ENCODE measurements at regions not wholly inside any gene's neighbourhood (a gene's known extent, or its start where the extent isn't known, plus 50 kb on each side); places are given as distances from the start of the nearest gene placed in this dataset.
A peak's percentile ranks its signal among the peaks of the same experiment; 100 is the strongest.

- Histone ChIP-seq H3K4me2 (ENCODE audit: low read length) (no peak overlapping the region), H3K79me2 (ENCODE audit: insufficient read depth, low read length) (no peaks in the 10 kb centered on the region), H3K36me3 (ENCODE audit: insufficient read depth, low read length) (no peaks in the 10 kb centered on the region), H4K20me1 (ENCODE audit: insufficient read depth, low read length) (no peaks in the 10 kb centered on the region), H3K9ac (ENCODE audit: low read length) (no peak overlapping the region), H3K27me3 (ENCODE audit: insufficient read depth, low read length) (no peaks in the 10 kb centered on the region), H2AFZ (ENCODE audit: low read depth, low read length) (no peak overlapping the region), H3K4me3 (ENCODE audit: insufficient read depth, low read depth, low read length) (no peak overlapping the region), H3K27ac (ENCODE audit: low read depth, low read length) (no peak overlapping the region), H3K9me3 (ENCODE audit: insufficient read depth, low read depth, low read length) (no peaks in the 10 kb centered on the region), H3K4me1 (ENCODE audit: insufficient read depth, low read length) (peaks cover 20% of the 10 kb centered on the region)
- Mint-ChIP-seq H3K4me1 (ENCODE audit: low read depth, unreplicated experiment) (peaks cover 26% of the 10 kb centered on the region), H3K36me3 (ENCODE audit: low read depth, unreplicated experiment) (no peaks in the 10 kb centered on the region), H3K27ac (ENCODE audit: unreplicated experiment) (peak overlapping the region; percentile 37), H3K9me3 (ENCODE audit: unreplicated experiment) (no peaks in the 10 kb centered on the region), H3K27me3 (ENCODE audit: low read depth, unreplicated experiment) (no peaks in the 10 kb centered on the region), H3K4me3 (ENCODE audit: unreplicated experiment) (peak overlapping the region; percentile 40)
- TF ChIP-seq EZH2 (IDR thresholded peaks at IDR 0.05; ENCODE audit: insufficient read depth, low read length) (no peak), CTCF (IDR thresholded peaks at IDR 0.05; ENCODE audit: insufficient read depth, low read depth, low read length) (no peak)
- DNase-seq (ENCODE audit: low read depth) (peak; percentile 58), FAIRE-seq (no peak)
Observed at GRCh38 chr18:27845897-27846296, 331.0 kb downstream of the CDH2 start.

GRCh38 chr18:27843783-27844777 is 332.9 kb downstream of the CDH2 start:
- Mint-ChIP-seq H3K4me1 (ENCODE audit: low read depth, unreplicated experiment) (peaks cover 36% of the 10 kb centered on the region), H3K36me3 (ENCODE audit: low read depth, unreplicated experiment) (no peaks in the 10 kb centered on the region), H3K9me3 (ENCODE audit: unreplicated experiment) (no peaks in the 10 kb centered on the region), H3K4me3 (ENCODE audit: unreplicated experiment) (no peak overlapping the region), H3K27me3 (ENCODE audit: low read depth, unreplicated experiment) (no peaks in the 10 kb centered on the region), H3K27ac (ENCODE audit: unreplicated experiment) (peak overlapping the region; percentile 26)
- Histone ChIP-seq H3K36me3 (ENCODE audit: insufficient read depth, low read length) (no peaks in the 10 kb centered on the region), H3K4me3 (ENCODE audit: insufficient read depth, low read depth, low read length) (no peak overlapping the region), H2AFZ (ENCODE audit: low read depth, low read length) (no peak overlapping the region), H4K20me1 (ENCODE audit: insufficient read depth, low read length) (no peaks in the 10 kb centered on the region), H3K79me2 (ENCODE audit: insufficient read depth, low read length) (no peaks in the 10 kb centered on the region), H3K27me3 (ENCODE audit: insufficient read depth, low read length) (no peaks in the 10 kb centered on the region), H3K9ac (ENCODE audit: low read length) (no peak overlapping the region), H3K4me2 (ENCODE audit: low read length) (peak overlapping the region; percentile 66), H3K27ac (ENCODE audit: low read depth, low read length) (peak overlapping the region; percentile 64), H3K9me3 (ENCODE audit: insufficient read depth, low read depth, low read length) (no peaks in the 10 kb centered on the region), H3K4me1 (ENCODE audit: insufficient read depth, low read length) (peaks cover 28% of the 10 kb centered on the region)
- TF ChIP-seq CTCF (IDR thresholded peaks at IDR 0.05; ENCODE audit: insufficient read depth, low read depth, low read length) (no peak), EZH2 (IDR thresholded peaks at IDR 0.05; ENCODE audit: insufficient read depth, low read length) (no peak)
- DNase-seq (ENCODE audit: low read depth): peak; percentile 88
- FAIRE-seq: peak; percentile 85

- Histone ChIP-seq H2AFZ (ENCODE audit: low read depth, low read length) (no peak overlapping the region), H3K4me2 (ENCODE audit: low read length) (peak overlapping the region; percentile 63), H3K27me3 (ENCODE audit: insufficient read depth, low read length) (no peaks in the 10 kb centered on the region), H4K20me1 (ENCODE audit: insufficient read depth, low read length) (no peaks in the 10 kb centered on the region), H3K9me3 (ENCODE audit: insufficient read depth, low read depth, low read length) (no peaks in the 10 kb centered on the region), H3K79me2 (ENCODE audit: insufficient read depth, low read length) (no peaks in the 10 kb centered on the region), H3K4me3 (ENCODE audit: insufficient read depth, low read depth, low read length) (no peak overlapping the region), H3K36me3 (ENCODE audit: insufficient read depth, low read length) (no peaks in the 10 kb centered on the region), H3K27ac (ENCODE audit: low read depth, low read length) (peak overlapping the region; percentile 77), H3K9ac (ENCODE audit: low read length) (peak overlapping the region; percentile 23), H3K4me1 (ENCODE audit: insufficient read depth, low read length) (peaks cover 29% of the 10 kb centered on the region)
- FAIRE-seq (peak; percentile 92), DNase-seq (ENCODE audit: low read depth) (peak; percentile 95)
- no peak overlapping the region for H3K4me3 Mint-ChIP-seq (ENCODE audit: unreplicated experiment)
- no peaks in the 10 kb centered on the region for H3K36me3 Mint-ChIP-seq (ENCODE audit: low read depth, unreplicated experiment)
- TF ChIP-seq EZH2 (IDR thresholded peaks at IDR 0.05; ENCODE audit: insufficient read depth, low read length): no peak
- no peak for TF ChIP-seq CTCF (IDR thresholded peaks at IDR 0.05; ENCODE audit: insufficient read depth, low read depth, low read length)
- peaks cover 27% of the 10 kb centered on the region for H3K4me1 Mint-ChIP-seq (ENCODE audit: low read depth, unreplicated experiment)
- no peaks in the 10 kb centered on the region for H3K27me3 Mint-ChIP-seq (ENCODE audit: low read depth, unreplicated experiment)
- H3K9me3 Mint-ChIP-seq (ENCODE audit: unreplicated experiment): no peaks in the 10 kb centered on the region
- H3K27ac Mint-ChIP-seq (ENCODE audit: unreplicated experiment): peak overlapping the region; percentile 56
Observed at GRCh38 chr18:27839141-27839540, 337.8 kb downstream of the CDH2 start.

Measured in astrocyte (in vitro differentiated cells and primary cell).